ENCODE measurements at regions not wholly inside any gene's neighbourhood (a gene's known extent, or its start where the extent isn't known, plus 50 kb on each side); places are given as distances from the start of the nearest gene placed in this dataset.
A peak's percentile ranks its signal among the peaks of the same experiment; 100 is the strongest.
"Not testable (repeated sequence)": the region's sequence is repeated elsewhere in the genome, so short reads cannot be mapped to it uniquely, and the experiment has no call there.

- intact Hi-C loops (cut with DNase I); H3K4me1 ChIP-seq (ENCODE audit: insufficient read depth); DNase-seq; H3K9me3 ChIP-seq; H3K27ac ChIP-seq; H3K27me3 ChIP-seq; H3K4me3 ChIP-seq; H3K36me3 ChIP-seq: not testable (repeated sequence)
- 67 to 83% (median 67%) methylated on average over 1 of the region's 1 CpG for WGBS, 3 donors
These were observed 184.0 kb upstream of the OSBPL11 start for GRCh38 chr3:125779276-125779675.

GRCh38 chr3:125779918-125780317 is 184.6 kb upstream of the OSBPL11 start:
- H3K4me3 ChIP-seq; H3K36me3 ChIP-seq; H3K9me3 ChIP-seq; H3K4me1 ChIP-seq (ENCODE audit: insufficient read depth); H3K27ac ChIP-seq; DNase-seq; intact Hi-C loops (cut with DNase I); H3K27me3 ChIP-seq: not testable (repeated sequence)
- WGBS, 3 donors = 90 to 95% (median 94%) methylated on average over 5 of the region's 5 CpGs

DNA sequence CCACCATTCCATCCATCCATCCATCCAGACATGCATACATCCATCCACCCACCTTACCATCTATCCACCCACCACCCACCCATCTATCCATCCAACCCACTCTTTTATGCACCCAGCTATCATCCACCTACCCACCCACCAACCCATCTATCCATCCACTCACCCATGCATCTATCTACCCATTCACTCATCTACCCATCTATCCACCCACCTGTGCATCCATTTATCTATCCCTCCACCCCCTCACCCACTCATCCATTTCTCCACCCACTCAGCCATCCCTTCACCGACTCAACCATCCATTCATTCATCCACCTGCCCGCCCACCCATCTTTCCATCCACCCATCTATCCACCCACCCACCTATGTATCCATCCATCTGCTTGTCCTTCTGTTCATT is 186.4 kb upstream of the OSBPL11 start:
- whole genome bisulfite sequencing, 3 donors = 78 to 89% (median 88%) methylated on average over 2 of the region's 2 CpGs
- DNase-seq; H3K27ac ChIP-seq; H3K9me3 ChIP-seq; H3K4me1 ChIP-seq (ENCODE audit: insufficient read depth); H3K27me3 ChIP-seq; intact Hi-C loops (cut with DNase I); H3K4me3 ChIP-seq; H3K36me3 ChIP-seq: not testable (repeated sequence)

DNA sequence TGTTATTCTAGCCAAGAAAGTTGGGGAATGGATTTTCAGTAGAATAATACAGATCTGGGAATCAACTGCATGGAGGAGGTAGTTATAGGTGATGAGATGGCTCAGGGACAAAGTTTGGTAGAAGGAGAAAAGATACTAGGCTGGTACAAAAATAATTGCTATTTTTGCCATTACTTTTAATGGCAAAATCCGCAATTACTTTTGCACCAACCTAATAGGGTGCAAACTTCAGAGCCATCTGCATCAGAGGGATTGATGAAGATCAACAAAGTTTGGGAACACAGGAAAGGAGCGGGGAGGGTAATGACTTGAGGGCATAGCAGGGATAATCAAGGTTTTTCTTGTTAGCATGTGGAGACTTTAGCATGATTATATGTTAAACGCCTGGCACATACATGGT is 178.7 kb upstream of the ROPN1B start:
- 90 to 95% (median 92%) methylated on average over 3 of the region's 3 CpGs for WGBS, 3 donors
- H3K36me3 ChIP-seq, DNase-seq: not testable (repeated sequence)

GRCh38 chr3:125791021-125791420 is 178.0 kb upstream of the ROPN1B start:
- H3K36me3 ChIP-seq; H3K27ac ChIP-seq; H3K9me3 ChIP-seq; H3K27me3 ChIP-seq; H3K4me1 ChIP-seq (ENCODE audit: insufficient read depth); H3K4me3 ChIP-seq; intact Hi-C loops (cut with DNase I); DNase-seq: not testable (repeated sequence)
- WGBS, 3 donors = 89 to 97% (median 94%) methylated on average over 1 of the region's 1 CpG

More for the DNA sequence above, 178.7 kb upstream of the ROPN1B start:
- intact Hi-C loops (cut with DNase I); H3K9me3 ChIP-seq; H3K27me3 ChIP-seq; H3K4me1 ChIP-seq (ENCODE audit: insufficient read depth); H3K4me3 ChIP-seq; H3K27ac ChIP-seq: not testable (repeated sequence)

- 64 to 65% (median 65%) methylated on average over 4 of the region's 4 CpGs for WGBS, 3 donors
- H3K27ac ChIP-seq; H3K9me3 ChIP-seq; DNase-seq; intact Hi-C loops (cut with DNase I); H3K36me3 ChIP-seq; H3K4me3 ChIP-seq; H3K27me3 ChIP-seq; H3K4me1 ChIP-seq (ENCODE audit: insufficient read depth): not testable (repeated sequence)
These were observed 159.0 kb upstream of the ROPN1B start for GRCh38 chr3:125810010-125810409.

- not testable (repeated sequence) for DNase-seq
These were observed 146.8 kb upstream of the ROPN1B start for GRCh38 chr3:125822175-125822574.

DNA sequence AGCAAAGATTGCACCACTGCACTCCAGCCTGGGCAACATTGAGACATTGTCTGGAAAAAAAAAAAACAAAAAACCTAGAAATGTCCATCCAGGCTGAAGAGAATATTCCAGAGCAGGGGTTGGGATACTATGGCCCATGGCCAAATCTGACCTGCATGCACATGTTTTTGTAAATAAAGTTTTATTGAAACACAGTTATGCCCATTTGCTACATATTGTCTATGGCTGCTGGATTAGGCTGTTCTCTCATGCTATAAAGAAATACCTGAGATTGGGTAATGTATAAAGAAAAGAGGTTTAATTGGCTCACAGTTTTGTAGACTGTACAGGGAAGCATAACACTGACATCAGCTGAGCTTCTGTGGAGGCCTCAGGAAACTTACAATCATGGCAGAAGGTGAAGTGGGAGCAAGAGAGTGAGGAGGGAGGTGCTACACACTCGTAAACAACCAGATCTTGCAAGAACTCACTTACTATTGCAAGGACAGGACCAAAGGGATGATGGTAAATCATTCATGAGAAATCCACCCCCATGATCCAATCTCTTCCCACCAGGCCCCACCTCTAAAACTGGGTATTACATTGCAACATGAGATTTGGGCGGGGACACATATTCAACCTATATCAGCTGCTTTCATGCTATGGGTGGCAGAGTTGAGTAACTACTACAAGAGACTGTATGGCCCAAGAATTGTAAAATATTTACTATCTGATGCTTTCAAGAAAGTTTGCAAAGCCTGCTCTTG is 137.8 kb upstream of the ROPN1B start:
- H3K27me3 ChIP-seq; H3K4me3 ChIP-seq; H3K4me1 ChIP-seq (ENCODE audit: insufficient read depth); H3K9me3 ChIP-seq; intact Hi-C loops (cut with DNase I); H3K27ac ChIP-seq; DNase-seq; H3K36me3 ChIP-seq: not testable (repeated sequence)
- WGBS, 3 donors = 97 to 100% (median 99%) methylated on average over 2 of the region's 2 CpGs

More at GRCh38 chr3:125822175-125822574, 146.8 kb upstream of the ROPN1B start:
- H3K4me3 ChIP-seq; H3K9me3 ChIP-seq; intact Hi-C loops (cut with DNase I); H3K27me3 ChIP-seq; H3K36me3 ChIP-seq; H3K27ac ChIP-seq; H3K4me1 ChIP-seq (ENCODE audit: insufficient read depth): not testable (repeated sequence)
- 46 to 55% (median 48%) methylated on average over 5 of the region's 5 CpGs for WGBS, 3 donors

DNA sequence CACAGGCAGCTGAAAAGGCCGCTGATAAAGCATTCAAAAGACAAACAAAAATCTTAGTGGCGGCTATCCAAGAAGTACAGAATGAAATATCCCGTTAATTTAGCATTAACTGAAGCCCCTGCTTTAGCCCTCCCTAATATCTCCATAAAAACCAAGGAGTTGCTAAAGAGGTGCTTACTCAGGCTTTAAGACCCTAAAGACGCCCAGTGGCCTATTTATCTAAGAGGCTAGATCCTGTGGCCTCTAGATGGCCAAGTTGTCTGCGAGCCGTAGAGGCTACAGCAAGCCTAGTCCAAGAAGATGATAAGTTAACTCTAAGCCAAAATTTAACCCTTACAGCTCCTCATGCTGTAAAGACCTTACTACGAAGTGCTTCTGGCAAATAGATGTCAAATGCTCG is 133.4 kb upstream of the ROPN1B start:
- 6 to 13% (median 6%) methylated on average over 8 of the region's 8 CpGs for WGBS, 3 donors
- H3K36me3 ChIP-seq; H3K27me3 ChIP-seq; H3K27ac ChIP-seq; H3K4me3 ChIP-seq; H3K4me1 ChIP-seq (ENCODE audit: insufficient read depth); H3K9me3 ChIP-seq; intact Hi-C loops (cut with DNase I); DNase-seq: not testable (repeated sequence)

DNA sequence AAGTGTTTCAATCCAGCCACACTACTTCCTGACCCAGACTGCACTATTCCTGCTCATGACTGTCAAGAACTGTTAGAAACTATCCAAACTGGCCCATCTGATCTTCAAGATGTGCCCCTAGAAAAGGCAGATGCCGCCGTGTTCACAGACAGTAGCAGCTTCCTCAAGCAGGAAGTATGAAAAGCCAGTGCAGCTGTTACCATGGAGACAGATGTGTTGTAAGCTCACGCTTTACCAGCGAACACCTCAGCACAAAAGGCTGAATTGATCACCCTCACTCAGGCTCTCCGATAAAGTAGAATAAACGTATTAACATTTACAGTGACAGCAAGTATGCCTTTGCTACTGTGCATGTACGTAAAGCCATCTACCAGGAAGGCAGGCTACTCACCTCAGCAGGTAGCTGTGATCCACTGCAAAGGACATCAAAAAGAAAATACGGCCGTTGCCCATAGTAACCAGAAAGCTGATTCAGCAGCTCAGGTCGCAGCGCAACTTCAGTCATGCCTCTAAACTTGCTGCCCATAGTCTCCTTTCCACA is 132.9 kb upstream of the ROPN1B start:
- H3K4me3 ChIP-seq; H3K27me3 ChIP-seq; H3K27ac ChIP-seq; H3K9me3 ChIP-seq; H3K36me3 ChIP-seq; intact Hi-C loops (cut with DNase I); H3K4me1 ChIP-seq (ENCODE audit: insufficient read depth): not testable (repeated sequence)
- peak in 2 of 5 donors; percentile 27 to 60 for DNase-seq
- WGBS, 3 donors = 10 to 21% (median 14%) methylated on average over 11 of the region's 11 CpGs

GRCh38 chr3:125836786-125837185 is 132.2 kb upstream of the ROPN1B start:
- DNase-seq; H3K27ac ChIP-seq; H3K36me3 ChIP-seq; H3K4me3 ChIP-seq; intact Hi-C loops (cut with DNase I); H3K4me1 ChIP-seq (ENCODE audit: insufficient read depth); H3K9me3 ChIP-seq; H3K27me3 ChIP-seq: not testable (repeated sequence)
- WGBS, 3 donors = 62 to 72% (median 68%) methylated on average over 8 of the region's 8 CpGs

- H3K27me3 ChIP-seq; H3K4me3 ChIP-seq; DNase-seq; H3K4me1 ChIP-seq (ENCODE audit: insufficient read depth); H3K9me3 ChIP-seq; H3K36me3 ChIP-seq; intact Hi-C loops (cut with DNase I); H3K27ac ChIP-seq: not testable (repeated sequence)
- WGBS, 3 donors = 65 to 74% (median 66%) methylated on average over 5 of the region's 5 CpGs
These were observed 130.1 kb upstream of the ROPN1B start for GRCh38 chr3:125838857-125839256.
